Midbrain (tissue), 1 donor: ENCODE measurements at regions not wholly inside any gene's neighbourhood (a gene's known extent, or its start where the extent isn't known, plus 50 kb on each side); places are given as distances from the start of the nearest gene placed in this dataset.
"Not testable (repeated sequence)": the region's sequence is repeated elsewhere in the genome, so short reads cannot be mapped to it uniquely, and the experiment has no call there.

ENCODE experiments used
- DNase-seq: peaks from one replicate; lab custom pipeline; 2025; lab: John Stamatoyannopoulos, UW

GRCh38 chr16:76801357-76801756 is 389.6 kb upstream of the MON1B start:
- no peak for DNase-seq

GRCh38 chr16:76816475-76816874 is 374.5 kb upstream of the MON1B start:
- no peak for DNase-seq

- DNase-seq: no peak
These were observed 372.3 kb upstream of the MON1B start for GRCh38 chr16:76818606-76819181.

GRCh38 chr16:76819226-76819916 is 371.6 kb upstream of the MON1B start:
- DNase-seq: no peak

GRCh38 chr16:76824221-76824620 is 366.8 kb upstream of the MON1B start:
- DNase-seq: no peak

GRCh38 chr16:76824791-76825190 is 366.2 kb upstream of the MON1B start:
- no peak for DNase-seq

GRCh38 chr16:76835339-76835738 is 355.7 kb upstream of the MON1B start:
- no peak for DNase-seq

GRCh38 chr16:76835779-76836300 is 355.1 kb upstream of the MON1B start:
- no peak for DNase-seq

- DNase-seq: no peak
These were observed 353.1 kb upstream of the MON1B start for GRCh38 chr16:76837872-76838271.

- no peak for DNase-seq
These were observed 336.8 kb upstream of the MON1B start for GRCh38 chr16:76854234-76854633.

GRCh38 chr16:76856112-76856511 is 334.9 kb upstream of the MON1B start:
- DNase-seq: no peak

GRCh38 chr16:76857402-76857801 is 333.6 kb upstream of the MON1B start:
- no peak for DNase-seq

- DNase-seq: no peak
These were observed 328.1 kb upstream of the MON1B start for GRCh38 chr16:76862901-76863300.

GRCh38 chr16:76866994-76867393 is 324.0 kb upstream of the MON1B start:
- no peak for DNase-seq

GRCh38 chr16:76875898-76876297 is 315.1 kb upstream of the MON1B start:
- no peak for DNase-seq

GRCh38 chr16:76879420-76879819 is 311.6 kb upstream of the MON1B start:
- no peak for DNase-seq

- DNase-seq: not testable (repeated sequence)
These were observed 310.5 kb upstream of the MON1B start for GRCh38 chr16:76880523-76880922.

- DNase-seq: no peak
These were observed 308.9 kb upstream of the MON1B start for GRCh38 chr16:76882105-76882504.

GRCh38 chr16:76883076-76883475 is 307.9 kb upstream of the MON1B start:
- no peak for DNase-seq

GRCh38 chr16:76885776-76886537 is 305.0 kb upstream of the MON1B start:
- no peak for DNase-seq

- DNase-seq: no peak
These were observed 293.2 kb upstream of the MON1B start for GRCh38 chr16:76897816-76898215.

GRCh38 chr16:76899767-76900166 is 291.2 kb upstream of the MON1B start:
- DNase-seq: no peak
